Hematopoietic multipotent progenitor cell treated with erythropoietin and hydrocortisone succinate and interleukin-3 and kit ligand, for 4 days (in vitro differentiated cells): ENCODE measurements at regions not wholly inside any gene's neighbourhood (a gene's known extent, or its start where the extent isn't known, plus 50 kb on each side); places are given as distances from the start of the nearest gene placed in this dataset.
"Not testable (repeated sequence)": the region's sequence is repeated elsewhere in the genome, so short reads cannot be mapped to it uniquely, and the experiment has no call there.

Source experiments
- DNase-seq: peaks from one replicate; pipeline ENCODE4 v3.0.0-alpha.2; 2015

- DNase-seq, result not testable (repeated sequence)
Measured at GRCh38 chrX:89539150-89539549, 382.6 kb upstream of the TGIF2LX start.

GRCh38 chrX:89557146-89557545 is 364.6 kb upstream of the TGIF2LX start:
- not testable (repeated sequence) for DNase-seq

- DNase-seq, result not testable (repeated sequence)
Measured at GRCh38 chrX:89562079-89562478, 359.6 kb upstream of the TGIF2LX start.

DNA sequence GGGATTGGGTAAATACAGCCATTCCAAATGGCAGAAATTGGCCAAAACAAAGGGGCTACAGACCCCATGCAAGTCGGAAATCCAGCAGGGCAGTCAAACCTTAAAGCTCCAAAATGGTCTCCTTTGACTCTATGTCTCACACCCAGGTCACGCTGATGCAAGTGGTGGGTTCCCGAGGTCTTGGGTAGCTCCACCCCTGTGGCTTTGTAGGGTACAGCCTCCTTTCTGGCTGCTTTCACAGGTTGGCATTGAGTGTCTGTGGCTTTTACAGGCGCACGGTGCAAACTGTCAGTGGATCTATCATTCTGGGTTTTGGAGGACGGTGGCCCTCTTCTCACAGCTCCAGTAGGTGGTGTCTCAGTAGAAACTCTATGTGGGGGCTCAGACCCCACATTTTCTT is 358.6 kb upstream of the TGIF2LX start:
- not testable (repeated sequence) for DNase-seq

DNA sequence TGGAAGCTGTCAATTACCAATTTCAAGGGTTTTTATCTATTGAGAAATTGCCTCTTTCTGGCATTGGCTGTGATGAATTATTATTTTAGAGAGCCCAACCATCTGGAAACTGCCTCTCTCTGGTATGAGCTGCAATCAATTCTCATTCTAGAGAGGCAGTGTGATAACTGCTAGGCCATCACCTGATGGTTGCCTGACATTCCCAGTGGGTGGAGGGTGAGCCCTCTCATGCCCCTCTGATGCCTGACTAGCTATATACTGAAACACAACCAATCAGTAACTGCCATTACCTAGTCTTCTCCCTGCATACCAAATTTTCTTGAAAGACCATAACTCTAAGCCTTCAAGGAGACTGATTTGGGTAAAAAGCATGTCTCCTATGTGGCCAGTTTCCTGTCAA is 353.9 kb upstream of the TGIF2LX start:
- not testable (repeated sequence) for DNase-seq

GRCh38 chrX:89581868-89582267 is 339.8 kb upstream of the TGIF2LX start:
- peak; percentile 0 for DNase-seq

DNA sequence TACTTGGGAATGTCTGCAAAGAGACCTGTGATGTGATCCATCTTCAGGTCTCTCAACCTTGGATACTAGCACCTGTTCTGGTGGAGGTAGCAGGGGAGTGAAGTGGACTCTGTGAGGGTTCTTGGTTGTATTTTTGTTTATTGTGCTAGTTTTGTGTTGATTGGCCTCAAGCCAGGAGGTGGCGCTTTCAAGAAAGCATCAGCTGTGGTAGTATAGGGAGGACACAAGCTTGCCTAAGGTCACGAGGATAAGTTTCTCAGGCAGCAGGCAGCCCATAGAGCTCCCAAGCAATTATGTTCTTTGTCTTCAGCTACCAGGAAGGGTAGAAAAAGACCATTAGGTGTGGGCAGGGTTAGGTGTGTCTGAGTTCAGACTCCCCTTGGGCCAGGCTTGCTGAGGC is 289.9 kb upstream of the TGIF2LX start:
- DNase-seq, result not testable (repeated sequence)

GRCh38 chrX:89635887-89636286 is 285.8 kb upstream of the TGIF2LX start:
- DNase-seq, result not testable (repeated sequence)

DNA sequence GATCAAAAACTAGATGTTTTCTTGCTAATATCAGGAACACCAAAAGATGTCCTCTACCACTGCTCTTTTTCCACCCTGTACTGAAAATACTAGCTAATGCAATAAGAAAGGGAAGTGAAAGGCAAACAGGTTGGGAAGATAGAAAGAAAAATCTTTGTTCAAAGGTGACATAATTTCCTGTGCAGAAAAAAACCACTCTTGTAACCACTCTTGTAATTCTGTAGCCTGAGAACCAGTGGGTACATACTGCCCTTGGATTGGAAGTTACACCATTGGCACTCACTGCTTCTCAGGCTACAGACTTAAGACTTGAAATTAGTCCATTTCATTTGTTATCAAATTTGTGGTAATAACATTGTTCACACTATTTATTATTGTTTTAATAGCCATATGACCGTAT is 263.0 kb upstream of the TGIF2LX start:
- DNase-seq, result not testable (repeated sequence)

DNA sequence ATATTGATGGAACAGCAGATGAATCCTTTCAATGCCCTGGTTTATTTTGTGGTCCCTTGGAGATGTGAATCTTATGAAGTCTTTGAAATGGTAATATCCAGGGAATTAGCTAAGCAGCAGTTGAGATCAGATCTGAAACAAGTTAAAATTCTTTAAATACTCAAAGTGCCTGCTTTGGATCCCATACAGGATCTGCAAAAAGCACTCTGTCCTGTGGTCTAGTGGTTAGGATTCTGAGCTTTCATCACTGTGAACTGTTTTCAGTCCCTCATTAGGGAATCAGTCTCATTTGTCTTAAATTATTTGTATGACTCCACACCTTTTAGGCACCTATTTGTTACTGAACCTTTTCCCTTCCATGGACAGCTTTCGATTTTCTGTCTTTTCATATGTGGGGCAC is 215.2 kb upstream of the TGIF2LX start:
- DNase-seq, result not testable (repeated sequence)

DNA sequence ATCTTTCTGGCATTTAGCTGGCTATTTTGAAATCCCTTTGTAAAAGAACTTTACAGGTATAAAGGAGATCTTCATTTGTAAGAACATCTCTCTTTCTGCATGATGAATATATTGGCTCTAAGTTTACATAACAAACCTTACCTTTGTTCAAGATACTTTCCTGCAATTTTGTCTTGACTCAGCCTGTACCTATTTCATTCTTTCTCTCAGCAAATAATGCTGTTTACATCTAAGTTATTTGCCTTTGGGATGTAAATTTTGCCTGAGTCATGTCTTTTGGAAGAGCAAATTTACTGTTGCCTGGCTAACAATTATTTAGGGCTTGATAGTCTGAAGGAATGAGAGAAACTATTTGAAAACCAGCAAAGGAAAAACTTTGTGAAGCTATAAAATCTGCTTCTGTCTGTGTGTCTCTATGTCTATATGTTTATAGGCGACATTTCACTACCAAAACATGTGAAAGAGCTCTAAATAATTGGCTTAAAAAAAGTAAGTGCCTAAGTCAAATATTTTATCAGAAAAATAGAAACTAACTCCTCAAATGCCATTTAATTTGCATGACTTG is 214.3 kb upstream of the TGIF2LX start:
- DNase-seq, result not testable (repeated sequence)

DNA sequence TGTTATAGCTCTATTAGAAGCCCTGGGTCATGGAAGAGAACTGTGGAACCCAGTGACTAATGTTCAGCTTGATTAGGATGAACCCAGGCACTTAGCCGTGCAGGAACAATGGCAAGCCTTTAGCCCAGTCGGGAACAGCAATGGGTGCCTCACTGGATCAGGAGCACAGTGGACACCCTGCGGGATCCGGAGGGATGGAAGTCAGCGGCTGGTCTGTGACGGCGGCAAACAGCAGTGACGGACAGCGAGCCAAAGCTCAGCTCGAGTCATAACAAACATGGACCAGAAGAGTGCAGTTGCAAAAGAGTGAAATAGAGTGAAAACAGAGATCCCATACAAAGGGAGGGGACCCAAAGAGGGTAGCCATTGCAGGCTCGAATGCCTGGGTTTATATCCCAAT is 187.3 kb upstream of the TGIF2LX start:
- DNase-seq, result not testable (repeated sequence)

- not testable (repeated sequence) for DNase-seq
Measured at GRCh38 chrX:89756466-89756865, 165.2 kb upstream of the TGIF2LX start.

DNA sequence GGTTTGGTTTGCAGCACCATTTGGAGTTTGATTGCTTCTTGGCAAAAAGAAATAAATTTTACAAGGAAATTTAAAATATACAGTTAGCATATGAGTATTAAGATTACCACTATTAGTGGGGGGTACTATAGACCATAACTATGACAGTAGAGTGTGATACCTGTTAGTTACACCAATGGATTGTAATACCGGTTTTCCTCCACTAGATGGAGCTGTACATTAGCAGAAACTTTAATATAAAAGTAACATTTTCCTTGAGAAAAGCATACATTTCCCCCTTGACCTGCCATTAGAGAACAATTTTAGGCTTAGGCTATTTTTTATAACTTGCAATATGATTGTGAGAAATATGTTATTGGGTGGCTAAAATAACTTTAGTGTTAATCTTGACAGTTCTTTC is 163.9 kb upstream of the TGIF2LX start:
- peak; percentile 44 for DNase-seq

- DNase-seq, result not testable (repeated sequence)
Measured at GRCh38 chrX:89759076-89759685, 162.5 kb upstream of the TGIF2LX start.

- not testable (repeated sequence) for DNase-seq
Measured at GRCh38 chrX:89771639-89772038, 150.1 kb upstream of the TGIF2LX start.

DNA sequence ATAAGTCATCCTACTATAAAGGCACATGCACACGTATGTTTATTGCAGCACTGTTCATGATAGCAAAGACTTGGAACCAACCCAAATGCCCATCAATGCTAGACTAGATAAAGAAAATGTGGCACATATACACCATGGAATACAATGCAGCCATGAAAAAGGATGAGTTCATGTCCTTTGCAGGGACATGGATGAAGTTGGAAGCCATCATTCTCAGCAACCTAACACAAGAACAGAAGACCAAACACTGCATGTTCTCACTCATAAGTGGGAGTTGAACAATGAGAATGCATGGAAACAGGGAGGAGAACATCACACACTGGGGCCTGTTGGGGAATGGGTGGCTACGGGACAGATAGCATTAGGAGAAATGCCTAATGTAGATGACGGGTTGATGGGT is 110.3 kb upstream of the TGIF2LX start:
- not testable (repeated sequence) for DNase-seq

DNA sequence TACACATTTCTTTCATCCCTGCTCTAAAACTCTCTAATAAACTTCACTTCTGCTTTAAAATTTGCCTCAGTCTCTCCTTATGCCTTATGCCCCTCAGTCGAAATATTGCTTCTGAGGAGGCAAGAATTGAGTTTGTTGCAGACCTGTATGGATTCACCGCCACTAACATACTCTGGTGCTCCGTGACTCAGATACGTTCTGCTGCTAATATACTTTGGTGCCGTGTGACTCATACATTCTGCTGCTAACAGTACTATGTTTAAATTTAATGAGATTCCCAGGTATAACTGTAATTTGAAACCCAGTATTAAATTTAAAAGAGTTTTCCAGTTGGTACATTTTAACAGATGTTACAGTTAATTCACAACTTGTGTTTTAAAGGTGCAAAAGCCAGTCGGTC is 82.0 kb upstream of the TGIF2LX start:
- not testable (repeated sequence) for DNase-seq

DNA sequence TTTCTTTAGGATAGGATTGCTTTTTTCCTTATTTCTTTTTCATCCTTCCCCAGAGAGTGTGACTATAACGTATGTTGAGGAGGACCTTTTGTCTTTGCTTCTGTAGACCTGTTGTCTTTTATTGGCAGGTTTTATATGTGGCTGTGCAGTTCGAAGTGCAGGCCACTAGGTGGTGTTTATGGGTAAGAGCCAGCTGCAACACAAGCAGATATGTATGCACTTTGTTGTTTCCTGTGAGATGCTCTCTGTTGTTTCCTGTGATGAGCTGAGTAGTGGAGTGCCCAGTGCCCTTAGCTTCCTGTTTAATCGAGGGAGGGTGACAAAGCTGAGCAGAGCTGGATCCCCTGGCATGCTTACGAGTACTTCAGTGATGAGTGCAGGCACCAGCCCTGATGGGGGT is 50.0 kb upstream of the TGIF2LX start:
- peak; percentile 34 for DNase-seq
